Nephron progenitor cell (in vitro differentiated cells): ENCODE measurements at regions not wholly inside any gene's neighbourhood (a gene's known extent, or its start where the extent isn't known, plus 50 kb on each side); places are given as distances from the start of the nearest gene placed in this dataset.

Source experiments
- DNase-seq: peaks from one replicate; pipeline ENCODE4 v3.0.0; 2021
- H3K27ac Mint-ChIP-seq: 2 replicates; pipeline ENCODE4 v1.8.0; 2021; ENCODE audit warnings: mild to moderate bottlenecking, moderate library complexity, mixed read lengths
- H3K27me3 Mint-ChIP-seq: 2 replicates; pipeline ENCODE4 v1.8.0; 2021; ENCODE audit warnings: mild to moderate bottlenecking, low read depth, mixed read lengths; ENCODE audit not compliant: poor library complexity
- H3K36me3 Mint-ChIP-seq: 2 replicates; pipeline ENCODE4 v1.8.0; 2021; ENCODE audit warnings: low read depth, mixed read lengths
- H3K4me1 Mint-ChIP-seq: 2 replicates; pipeline ENCODE4 v1.8.0; 2021; ENCODE audit warnings: mixed read lengths
- H3K4me3 Mint-ChIP-seq: 2 replicates; pipeline ENCODE4 v1.8.0; 2021; ENCODE audit warnings: mild to moderate bottlenecking, moderate library complexity, mixed read lengths
- H3K9me3 Mint-ChIP-seq: 2 replicates; pipeline ENCODE4 v1.8.0; 2021; ENCODE audit warnings: mild to moderate bottlenecking, moderate library complexity, mixed read lengths
- TF ChIP-seq, protein P1 (sequence below): fragments of 200-600 bp; sonication (generic); IDR thresholded peaks from 2 replicates; pipeline ENCODE4 v1.5.0; 2021; ENCODE audit warnings: antibody characterized with exemption

DNA sequence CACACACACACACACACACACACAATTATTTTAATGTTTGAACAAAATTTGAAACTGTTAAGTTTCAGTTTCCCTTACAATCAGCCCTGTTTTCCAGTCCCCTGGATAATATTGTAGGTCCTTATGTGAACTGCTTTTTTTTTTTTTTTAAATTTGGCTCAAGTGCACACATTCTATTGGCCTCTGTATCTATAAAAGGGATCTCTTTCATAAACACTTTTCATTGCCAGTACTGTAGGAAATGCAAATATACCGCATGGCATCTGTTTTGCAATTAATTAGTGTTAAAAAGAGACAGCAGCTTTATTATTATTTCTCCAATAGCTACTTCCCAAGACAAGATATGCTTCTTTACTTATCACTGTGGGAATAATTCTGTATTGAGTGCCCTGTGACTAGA is 738.7 kb downstream of the EPHA4 start:
- Mint-ChIP-seq H3K4me3 (no peak overlapping the region), H3K9me3 (peaks cover 25% of the 10 kb centered on the region), H3K27ac (no peak overlapping the region), H3K36me3 (no peaks in the 10 kb centered on the region), H3K4me1 (no peaks in the 10 kb centered on the region), H3K27me3 (peaks cover 5% of the 10 kb centered on the region)
- TF ChIP-seq, protein P1, sequence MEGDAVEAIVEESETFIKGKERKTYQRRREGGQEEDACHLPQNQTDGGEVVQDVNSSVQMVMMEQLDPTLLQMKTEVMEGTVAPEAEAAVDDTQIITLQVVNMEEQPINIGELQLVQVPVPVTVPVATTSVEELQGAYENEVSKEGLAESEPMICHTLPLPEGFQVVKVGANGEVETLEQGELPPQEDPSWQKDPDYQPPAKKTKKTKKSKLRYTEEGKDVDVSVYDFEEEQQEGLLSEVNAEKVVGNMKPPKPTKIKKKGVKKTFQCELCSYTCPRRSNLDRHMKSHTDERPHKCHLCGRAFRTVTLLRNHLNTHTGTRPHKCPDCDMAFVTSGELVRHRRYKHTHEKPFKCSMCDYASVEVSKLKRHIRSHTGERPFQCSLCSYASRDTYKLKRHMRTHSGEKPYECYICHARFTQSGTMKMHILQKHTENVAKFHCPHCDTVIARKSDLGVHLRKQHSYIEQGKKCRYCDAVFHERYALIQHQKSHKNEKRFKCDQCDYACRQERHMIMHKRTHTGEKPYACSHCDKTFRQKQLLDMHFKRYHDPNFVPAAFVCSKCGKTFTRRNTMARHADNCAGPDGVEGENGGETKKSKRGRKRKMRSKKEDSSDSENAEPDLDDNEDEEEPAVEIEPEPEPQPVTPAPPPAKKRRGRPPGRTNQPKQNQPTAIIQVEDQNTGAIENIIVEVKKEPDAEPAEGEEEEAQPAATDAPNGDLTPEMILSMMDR: no peak
- no peak for DNase-seq

DNA sequence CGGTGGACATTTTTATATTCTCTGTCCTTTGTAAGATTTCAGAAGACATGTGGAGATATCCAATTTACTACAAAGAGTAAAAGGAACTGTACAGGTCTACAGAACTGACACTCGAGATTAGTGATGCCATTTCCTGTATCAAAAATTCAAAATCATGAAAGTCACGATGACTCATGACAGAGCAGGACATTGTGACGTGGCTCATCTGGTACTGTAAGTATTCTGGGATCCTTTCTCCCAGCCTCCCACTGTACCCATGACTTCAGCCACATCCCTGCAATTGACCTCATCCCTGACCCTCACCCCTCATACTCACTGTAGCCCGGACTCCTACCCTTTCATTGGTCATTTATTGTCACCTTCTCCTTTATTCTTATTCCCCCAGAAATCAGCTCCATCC is 736.5 kb downstream of the EPHA4 start:
- Mint-ChIP-seq H3K36me3 (no peaks in the 10 kb centered on the region), H3K9me3 (peaks cover 10% of the 10 kb centered on the region), H3K4me1 (no peaks in the 10 kb centered on the region), H3K27ac (no peak overlapping the region), H3K4me3 (no peak overlapping the region), H3K27me3 (peaks cover 5% of the 10 kb centered on the region)
- no peak for DNase-seq
- TF ChIP-seq, protein P1: no peak

DNA sequence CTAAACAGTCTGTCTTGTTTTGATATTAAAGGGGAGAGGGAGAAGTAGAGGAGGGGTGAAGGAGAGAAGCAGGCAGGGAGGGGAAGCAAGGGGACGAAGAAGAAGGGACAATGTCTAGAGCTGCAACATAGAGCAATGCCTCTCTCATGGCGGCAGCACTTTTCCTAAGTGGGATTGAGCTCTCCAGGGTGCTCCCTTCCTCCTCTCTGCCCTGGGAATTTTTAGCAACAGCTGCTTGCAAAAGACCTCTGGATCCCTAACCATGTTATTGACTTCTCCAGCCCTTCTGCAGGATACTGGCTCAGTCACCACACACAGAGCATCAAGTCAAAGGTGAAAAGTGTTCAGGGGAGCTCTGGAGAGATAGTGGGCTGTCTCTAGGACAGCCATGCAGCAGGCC is 734.9 kb downstream of the EPHA4 start:
- H3K27ac Mint-ChIP-seq: no peak overlapping the region
- peaks cover 4% of the 10 kb centered on the region for H3K9me3 Mint-ChIP-seq
- TF ChIP-seq, protein P1: no peak
- no peak overlapping the region for H3K4me3 Mint-ChIP-seq
- H3K4me1 Mint-ChIP-seq: no peaks in the 10 kb centered on the region
- DNase-seq: no peak
- H3K27me3 Mint-ChIP-seq: peaks cover 5% of the 10 kb centered on the region
- H3K36me3 Mint-ChIP-seq: no peaks in the 10 kb centered on the region

DNA sequence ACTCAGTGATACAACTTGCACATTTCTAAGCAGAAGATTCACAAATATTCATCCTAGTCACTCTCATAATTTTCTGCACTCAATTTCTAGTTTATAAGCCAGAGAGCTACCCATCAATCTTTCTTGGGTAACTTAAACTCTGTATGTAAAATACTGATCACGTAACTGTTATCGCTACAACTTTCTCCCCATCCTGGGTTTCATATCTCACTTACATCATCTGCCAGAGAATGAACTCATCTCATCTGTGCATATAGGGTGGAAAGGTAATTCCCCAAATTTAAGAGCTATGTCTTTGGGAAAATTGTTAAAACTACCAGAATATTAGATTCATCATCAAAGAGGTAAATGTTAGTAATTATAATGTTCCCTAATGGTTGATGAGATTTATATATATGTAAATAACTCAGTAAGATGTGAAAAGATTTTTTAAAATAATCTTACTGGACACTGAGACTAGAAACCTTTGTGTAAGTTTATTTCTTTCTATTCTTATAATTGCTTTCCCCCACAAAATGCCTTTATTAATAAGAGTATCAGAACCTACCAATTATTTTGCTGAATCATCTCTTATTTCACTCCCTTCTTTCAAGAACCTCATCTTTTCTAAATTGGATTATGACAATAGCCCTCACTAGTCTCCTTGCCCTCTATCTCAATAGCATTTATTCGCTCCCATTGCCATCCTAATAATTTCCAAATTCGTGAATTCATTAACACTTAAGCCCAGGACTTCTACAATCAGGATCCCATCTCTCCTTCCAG is 729.0 kb downstream of the EPHA4 start:
- Mint-ChIP-seq H3K9me3 (peaks cover 8% of the 10 kb centered on the region), H3K27me3 (peaks cover 2% of the 10 kb centered on the region), H3K4me1 (peaks cover 15% of the 10 kb centered on the region), H3K36me3 (no peaks in the 10 kb centered on the region), H3K27ac (no peak overlapping the region), H3K4me3 (no peak overlapping the region)
- no peak for DNase-seq
- TF ChIP-seq, protein P1: no peak

DNA sequence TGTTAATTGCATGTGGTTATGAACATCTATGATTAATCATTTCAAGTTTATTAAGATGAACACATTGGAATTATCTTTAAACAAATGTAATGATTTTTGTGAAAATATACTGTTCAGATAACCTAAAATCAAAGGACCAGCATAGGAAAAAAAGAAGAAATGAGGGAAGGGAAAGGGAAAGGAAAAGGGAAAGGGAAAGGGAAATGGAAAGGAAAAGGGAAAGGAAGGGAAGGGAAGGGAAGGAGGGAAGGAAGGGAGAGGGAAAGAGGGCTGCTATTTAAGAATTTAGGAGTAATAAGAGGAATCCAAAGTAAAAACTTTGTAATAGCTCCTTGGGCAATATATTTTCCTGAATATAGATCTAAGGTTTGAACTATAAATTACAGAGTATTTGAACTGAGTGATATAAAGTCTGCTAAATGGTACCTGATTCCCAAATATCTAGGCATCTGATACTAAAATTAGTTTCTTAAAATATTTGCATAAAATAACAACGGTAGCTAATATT is 726.3 kb downstream of the EPHA4 start:
- Mint-ChIP-seq H3K4me1 (peaks cover 15% of the 10 kb centered on the region), H3K36me3 (no peaks in the 10 kb centered on the region), H3K4me3 (no peak overlapping the region), H3K9me3 (peaks cover 20% of the 10 kb centered on the region), H3K27me3 (peaks cover 4% of the 10 kb centered on the region), H3K27ac (no peak overlapping the region)
- no peak for DNase-seq
- TF ChIP-seq, protein P1: no peak

DNA sequence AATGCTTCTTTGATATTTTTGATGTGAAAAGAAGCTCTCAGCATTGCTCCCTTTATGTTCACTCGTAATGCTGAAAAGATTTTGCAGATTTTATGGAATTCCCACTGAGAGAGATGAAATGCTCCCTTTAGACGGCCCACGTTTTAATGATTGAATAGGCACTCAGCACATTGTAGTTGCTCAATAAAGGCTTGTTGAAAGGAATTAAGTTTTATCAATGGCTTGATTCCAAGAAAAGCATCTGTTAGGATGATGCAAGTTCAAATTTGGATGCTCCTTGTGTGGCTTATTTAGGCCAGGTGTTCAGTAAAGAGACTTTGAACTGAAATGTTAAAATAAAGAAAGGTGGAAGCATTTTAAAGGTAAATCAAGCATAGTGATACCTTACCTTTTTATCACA is 725.1 kb downstream of the EPHA4 start:
- H3K27ac Mint-ChIP-seq: no peak overlapping the region
- DNase-seq: no peak
- TF ChIP-seq, protein P1: no peak
- H3K9me3 Mint-ChIP-seq: peaks cover 20% of the 10 kb centered on the region
- H3K27me3 Mint-ChIP-seq: peaks cover 4% of the 10 kb centered on the region
- H3K4me1 Mint-ChIP-seq: peaks cover 15% of the 10 kb centered on the region
- no peaks in the 10 kb centered on the region for H3K36me3 Mint-ChIP-seq
- H3K4me3 Mint-ChIP-seq: no peak overlapping the region
